MM.1S (cell line): ENCODE measurements at regions not wholly inside any gene's neighbourhood (a gene's known extent, or its start where the extent isn't known, plus 50 kb on each side); places are given as distances from the start of the nearest gene placed in this dataset.

Source experiments
- DNase-seq: peaks from one replicate; pipeline ENCODE4 v3.0.0-alpha.2; 2015
- H2AFZ ChIP-seq: fragments of 300-600 bp; sonication (generic); 2 replicates; pipeline ENCODE4 v1.6.0; 2016; ENCODE audit warnings: antibody characterized with exemption, low read length
- H3F3A ChIP-seq: fragments of 300-600 bp; sonication (generic); 2 replicates; pipeline ENCODE4 v1.6.1; 2016; ENCODE audit warnings: mild to moderate bottlenecking, antibody characterized with exemption, low read length, moderate library complexity, mixed read lengths; ENCODE audit not compliant: insufficient read depth
- H3K27ac ChIP-seq: fragments of 300-600 bp; sonication (generic); 2 replicates; pipeline ENCODE4 v1.5.1; 2016; ENCODE audit warnings: mild to moderate bottlenecking, low read length
- H3K27me3 ChIP-seq: fragments of 300-600 bp; sonication (generic); replicated peaks from 2 replicates; pipeline ENCODE4 v1.6.0; 2016; ENCODE audit warnings: low read length; ENCODE audit not compliant: insufficient read depth
- H3K36me3 ChIP-seq: fragments of 300-600 bp; sonication (generic); replicated peaks from 2 replicates; pipeline ENCODE4 v1.6.1; 2016; ENCODE audit warnings: mild to moderate bottlenecking, low read length, mixed read lengths; ENCODE audit not compliant: insufficient read depth
- H3K4me1 ChIP-seq: fragments of 300-600 bp; sonication (generic); 2 replicates; pipeline ENCODE4 v1.6.1; 2016; ENCODE audit warnings: low read length, mixed read lengths
- H3K4me2 ChIP-seq: fragments of 300-600 bp; sonication (generic); 2 replicates; pipeline ENCODE4 v1.6.0; 2016; ENCODE audit warnings: low read depth, low read length
- H3K4me3 ChIP-seq: fragments of 300-600 bp; sonication (generic); 2 replicates; pipeline ENCODE4 v1.5.1; 2016; ENCODE audit warnings: low read length, mixed read lengths
- H3K79me2 ChIP-seq: fragments of 300-600 bp; sonication (generic); 2 replicates; pipeline ENCODE4 v1.6.1; 2016; ENCODE audit warnings: mixed run types, low read length, mixed read lengths
- H3K9ac ChIP-seq: fragments of 300-600 bp; sonication (generic); 2 replicates; pipeline ENCODE4 v1.6.1; 2016; ENCODE audit warnings: low read length, mixed read lengths
- H3K9me2 ChIP-seq: fragments of 300-600 bp; sonication (generic); replicated peaks from 2 replicates; pipeline ENCODE4 v1.6.1; 2016; ENCODE audit warnings: mild to moderate bottlenecking, low read length, mixed read lengths; ENCODE audit not compliant: insufficient read depth
- H3K9me3 ChIP-seq: fragments of 300-600 bp; sonication (generic); replicated peaks from 2 replicates; pipeline ENCODE4 v1.6.1; 2016; ENCODE audit warnings: mild to moderate bottlenecking, low read length, mixed read lengths; ENCODE audit not compliant: insufficient read depth
- H4K20me1 ChIP-seq: fragments of 300-600 bp; sonication (generic); 2 replicates; pipeline ENCODE4 v1.6.1; 2016; ENCODE audit warnings: mild to moderate bottlenecking, low read length, moderate library complexity, mixed read lengths; ENCODE audit not compliant: insufficient read depth
- EZH2 ChIP-seq: fragments of 300-600 bp; sonication (generic); optimal IDR thresholded peaks from 2 replicates; pipeline ENCODE3; 2017; ENCODE audit warnings: low read depth, mild to moderate bottlenecking, antibody characterized with exemption, low read length, mixed read lengths
- EZH2phosphoT487 ChIP-seq: fragments of 300-600 bp; sonication (generic); IDR thresholded peaks from 2 replicates; pipeline ENCODE4 v1.6.1; 2018; ENCODE audit warnings: antibody characterized with exemption, low read length
- TF ChIP-seq, protein P1 (sequence below): fragments of 300-600 bp; sonication (generic); IDR thresholded peaks from 2 replicates; pipeline ENCODE4 v1.5.1; 2016; ENCODE audit warnings: antibody characterized with exemption, low read length, mixed read lengths

DNA sequence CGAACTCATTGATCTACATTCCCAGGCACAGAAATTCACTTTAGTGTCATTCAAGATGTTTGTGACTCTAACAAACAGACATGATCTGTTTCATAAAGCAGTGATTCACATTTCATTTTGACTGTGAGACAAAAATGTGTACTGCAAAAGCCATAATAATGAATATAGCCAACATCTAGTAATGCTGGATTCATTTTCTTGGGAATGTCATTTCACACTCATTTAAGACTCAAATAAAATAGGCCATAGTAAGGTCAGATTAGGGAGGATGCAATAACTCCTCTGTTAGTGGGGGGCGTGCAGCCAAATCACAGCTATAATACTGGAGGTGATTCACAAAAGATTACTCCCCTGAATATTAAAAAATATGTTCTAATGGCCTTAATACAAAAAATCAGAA lies 566.6 kb upstream of the ZWINT start:
- no peaks in the 10 kb centered on the region for H4K20me1 ChIP-seq
- H3K9ac ChIP-seq: no peak overlapping the region
- no peak overlapping the region for H3K4me2 ChIP-seq
- no peak overlapping the region for H2AFZ ChIP-seq
- H3K9me2 ChIP-seq: no peaks in the 10 kb centered on the region
- no peaks in the 10 kb centered on the region for H3K36me3 ChIP-seq
- H3K27ac ChIP-seq: no peak overlapping the region
- no peaks in the 10 kb centered on the region for H3F3A ChIP-seq
- H3K9me3 ChIP-seq: no peaks in the 10 kb centered on the region
- H3K4me3 ChIP-seq: no peak overlapping the region
- DNase-seq: no peak
- no peaks in the 10 kb centered on the region for H3K27me3 ChIP-seq
- H3K4me1 ChIP-seq: no peaks in the 10 kb centered on the region
- H3K79me2 ChIP-seq: no peaks in the 10 kb centered on the region
- TF ChIP-seq EZH2 (no peak), EZH2phosphoT487 (no peak)
- TF ChIP-seq, protein P1, sequence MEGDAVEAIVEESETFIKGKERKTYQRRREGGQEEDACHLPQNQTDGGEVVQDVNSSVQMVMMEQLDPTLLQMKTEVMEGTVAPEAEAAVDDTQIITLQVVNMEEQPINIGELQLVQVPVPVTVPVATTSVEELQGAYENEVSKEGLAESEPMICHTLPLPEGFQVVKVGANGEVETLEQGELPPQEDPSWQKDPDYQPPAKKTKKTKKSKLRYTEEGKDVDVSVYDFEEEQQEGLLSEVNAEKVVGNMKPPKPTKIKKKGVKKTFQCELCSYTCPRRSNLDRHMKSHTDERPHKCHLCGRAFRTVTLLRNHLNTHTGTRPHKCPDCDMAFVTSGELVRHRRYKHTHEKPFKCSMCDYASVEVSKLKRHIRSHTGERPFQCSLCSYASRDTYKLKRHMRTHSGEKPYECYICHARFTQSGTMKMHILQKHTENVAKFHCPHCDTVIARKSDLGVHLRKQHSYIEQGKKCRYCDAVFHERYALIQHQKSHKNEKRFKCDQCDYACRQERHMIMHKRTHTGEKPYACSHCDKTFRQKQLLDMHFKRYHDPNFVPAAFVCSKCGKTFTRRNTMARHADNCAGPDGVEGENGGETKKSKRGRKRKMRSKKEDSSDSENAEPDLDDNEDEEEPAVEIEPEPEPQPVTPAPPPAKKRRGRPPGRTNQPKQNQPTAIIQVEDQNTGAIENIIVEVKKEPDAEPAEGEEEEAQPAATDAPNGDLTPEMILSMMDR: no peak

DNA sequence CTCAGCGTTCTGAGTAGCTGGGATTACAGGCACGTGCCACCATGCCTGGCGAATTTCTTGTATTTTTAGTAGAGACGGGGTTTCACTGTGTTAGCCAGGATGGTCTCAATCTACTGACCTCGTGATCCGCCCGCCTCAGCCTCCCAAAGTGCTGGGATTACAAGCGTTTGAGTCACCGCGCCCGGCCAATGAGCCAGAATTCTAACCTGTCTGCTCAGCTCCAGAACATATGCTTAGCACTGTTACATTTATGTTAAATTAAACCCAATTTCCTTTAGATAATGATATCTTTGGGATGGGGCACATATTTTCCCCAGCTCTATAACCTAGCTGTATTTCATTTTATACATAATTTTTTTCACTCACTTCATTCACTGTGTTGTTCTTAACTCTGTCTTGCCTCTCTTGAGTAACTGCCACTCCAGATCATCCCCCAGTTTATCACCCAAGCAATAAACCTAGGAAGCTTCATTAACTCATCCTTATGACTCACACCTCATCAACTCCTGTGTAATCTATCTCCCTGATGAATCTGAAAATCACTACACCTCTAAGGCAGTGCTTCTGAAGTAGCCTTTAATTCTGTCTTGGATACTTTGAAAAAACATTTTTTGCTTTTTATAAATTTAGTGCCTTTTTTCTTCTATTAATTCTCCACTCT lies 559.7 kb upstream of the ZWINT start:
- Histone ChIP-seq H2AFZ (no peak overlapping the region), H3K79me2 (no peaks in the 10 kb centered on the region), H3K4me3 (no peak overlapping the region), H3K27me3 (no peaks in the 10 kb centered on the region), H3K9me3 (no peaks in the 10 kb centered on the region), H3K4me1 (no peaks in the 10 kb centered on the region), H3K27ac (no peak overlapping the region), H3F3A (no peaks in the 10 kb centered on the region), H4K20me1 (no peaks in the 10 kb centered on the region), H3K4me2 (no peak overlapping the region), H3K9me2 (no peaks in the 10 kb centered on the region), H3K9ac (no peak overlapping the region), H3K36me3 (no peaks in the 10 kb centered on the region)
- TF ChIP-seq EZH2phosphoT487: no peak
- no peak for TF ChIP-seq EZH2
- TF ChIP-seq, protein P1: no peak
- no peak for DNase-seq

DNA sequence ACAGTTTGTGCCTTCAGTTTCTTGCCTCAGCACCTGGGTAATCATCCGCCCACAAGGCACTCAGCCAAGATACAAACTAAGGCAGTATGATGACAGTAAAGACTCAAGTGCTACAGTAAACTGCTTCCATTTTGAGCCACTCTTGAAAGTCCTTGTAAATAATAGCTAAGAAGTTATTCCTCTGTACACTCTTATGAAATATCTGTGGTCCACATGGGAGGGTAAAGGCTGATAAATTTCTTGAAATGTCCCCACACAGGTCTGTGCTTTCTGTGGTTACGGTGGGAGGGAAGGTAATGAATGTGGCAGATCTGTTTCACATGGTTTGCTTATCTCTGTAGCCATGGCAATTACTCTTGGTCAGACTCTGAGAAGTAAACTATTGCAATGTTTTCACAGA lies 551.0 kb upstream of the ZWINT start:
- no peak overlapping the region for H2AFZ ChIP-seq
- no peak overlapping the region for H3K4me2 ChIP-seq
- H3K27me3 ChIP-seq: no peaks in the 10 kb centered on the region
- TF ChIP-seq EZH2phosphoT487 (no peak), EZH2 (no peak)
- TF ChIP-seq, protein P1: no peak
- no peaks in the 10 kb centered on the region for H3K79me2 ChIP-seq
- H4K20me1 ChIP-seq: no peaks in the 10 kb centered on the region
- H3K9me2 ChIP-seq: no peaks in the 10 kb centered on the region
- no peak overlapping the region for H3K27ac ChIP-seq
- no peaks in the 10 kb centered on the region for H3K9me3 ChIP-seq
- H3K36me3 ChIP-seq: no peaks in the 10 kb centered on the region
- H3K9ac ChIP-seq: no peak overlapping the region
- peak; percentile 14 for DNase-seq
- H3K4me3 ChIP-seq: no peak overlapping the region
- no peaks in the 10 kb centered on the region for H3F3A ChIP-seq
- no peaks in the 10 kb centered on the region for H3K4me1 ChIP-seq
